Endodermal cell (in vitro differentiated cells): ENCODE measurements at regions not wholly inside any gene's neighbourhood (a gene's known extent, or its start where the extent isn't known, plus 50 kb on each side); places are given as distances from the start of the nearest gene placed in this dataset.

Source experiments
- DNase-seq: peaks from one replicate; pipeline ENCODE4 v3.0.0-alpha.2; 2017
- H3K27ac ChIP-seq: 2 replicates; pipeline ENCODE4 v1.5.1; 2013; ENCODE audit warnings: mild to moderate bottlenecking, low read depth, low read length, moderate library complexity
- H3K27me3 ChIP-seq: 2 replicates; pipeline ENCODE4 v1.6.1; 2013; ENCODE audit warnings: mild to moderate bottlenecking, low read length, moderate library complexity; ENCODE audit not compliant: insufficient read depth, control insufficient read depth, poor library complexity, severe bottlenecking
- H3K36me3 ChIP-seq: 2 replicates; pipeline ENCODE4 v1.7.0; 2013; ENCODE audit warnings: mild to moderate bottlenecking, low read length, moderate library complexity; ENCODE audit not compliant: control insufficient read depth, insufficient read depth
- H3K4me1 ChIP-seq: one replicate; pipeline ENCODE4 v1.7.0; 2013; ENCODE audit warnings: low read length; ENCODE audit not compliant: control insufficient read depth, insufficient read depth
- H3K4me3 ChIP-seq: 2 replicates; pipeline ENCODE4 v1.5.1; 2013; ENCODE audit warnings: mild to moderate bottlenecking, low read length, moderate library complexity
- H3K9ac ChIP-seq: 2 replicates; pipeline ENCODE4 v1.6.1; 2013; ENCODE audit warnings: mild to moderate bottlenecking, low read length, moderate library complexity; ENCODE audit not compliant: poor library complexity, severe bottlenecking; ENCODE audit errors: extremely low read depth
- H3K9me3 ChIP-seq: 2 replicates; pipeline ENCODE4 v1.6.1; 2013; ENCODE audit warnings: mild to moderate bottlenecking, low read length, moderate library complexity; ENCODE audit not compliant: control insufficient read depth
- H3K27ac Mint-ChIP-seq: 2 replicates; pipeline ENCODE4 v1.8.0; 2020; ENCODE audit warnings: mixed read lengths
- H3K27me3 Mint-ChIP-seq: 2 replicates; pipeline ENCODE4 v1.8.0; 2021; ENCODE audit warnings: mild to moderate bottlenecking, mixed read lengths; ENCODE audit not compliant: insufficient read depth
- H3K36me3 Mint-ChIP-seq: 2 replicates; pipeline ENCODE4 v1.8.0; 2020; ENCODE audit warnings: low read depth, mixed read lengths
- H3K4me1 Mint-ChIP-seq: 2 replicates; pipeline ENCODE4 v1.8.0; 2020; ENCODE audit warnings: mixed read lengths
- H3K4me3 Mint-ChIP-seq: 2 replicates; pipeline ENCODE4 v1.8.0; 2020; ENCODE audit warnings: mild to moderate bottlenecking, moderate library complexity, mixed read lengths
- H3K9me3 Mint-ChIP-seq: 2 replicates; pipeline ENCODE4 v1.8.0; 2020; ENCODE audit warnings: mild to moderate bottlenecking, mixed read lengths
- CTCF ChIP-seq: fragments of 200-600 bp; sonication (generic); conservative IDR thresholded peaks from 2 replicates; pipeline ENCODE4 v1.5.0; 2021; ENCODE audit warnings: antibody characterized with exemption, mild to moderate bottlenecking
- WGBS, 2 experiments: methylation state at CpG; one replicate each; pipeline versions ENCODE4 v1.1.5 to v1.1.7; 2013; ENCODE audit warnings: missing lambda C conversion rate in 2 of 2, mixed read lengths in 1 of 2; ENCODE audit not compliant: insufficient coverage in 1 of 2, insufficient read length in 1 of 2; 5-methylcytosine and 5-hydroxymethylcytosine counted together

GRCh38 chrX:51825436-51825835 lies 68.0 kb upstream of the MAGED1 start:
- Mint-ChIP-seq H3K4me3 (no peak overlapping the region), H3K27ac (no peak overlapping the region), H3K9me3 (peaks cover 53% of the 10 kb centered on the region), H3K4me1 (peaks cover 5% of the 10 kb centered on the region), H3K36me3 (no peaks in the 10 kb centered on the region), H3K27me3 (no peaks in the 10 kb centered on the region)
- Histone ChIP-seq H3K4me1 (no peaks in the 10 kb centered on the region), H3K27me3 (no peaks in the 10 kb centered on the region), H3K9ac (no peak overlapping the region), H3K36me3 (no peaks in the 10 kb centered on the region), H3K27ac (no peak overlapping the region), H3K4me3 (no peak overlapping the region), H3K9me3 (no peaks in the 10 kb centered on the region)
- no peak for TF ChIP-seq CTCF
- WGBS, 2 experiments, result 90 to 100% methylated on average over 1 to 2 of the region's 3 CpGs
- DNase-seq, result no peak

- no peak for DNase-seq
- Histone ChIP-seq H3K27me3 (no peaks in the 10 kb centered on the region), H3K36me3 (no peaks in the 10 kb centered on the region), H3K4me1 (no peaks in the 10 kb centered on the region), H3K4me3 (no peak overlapping the region), H3K9me3 (no peaks in the 10 kb centered on the region), H3K9ac (no peak overlapping the region), H3K27ac (no peak overlapping the region)
- Mint-ChIP-seq H3K4me3 (no peak overlapping the region), H3K27me3 (no peaks in the 10 kb centered on the region), H3K27ac (no peak overlapping the region), H3K9me3 (peaks cover 27% of the 10 kb centered on the region), H3K4me1 (peaks cover 3% of the 10 kb centered on the region), H3K36me3 (peaks cover 7% of the 10 kb centered on the region)
- TF ChIP-seq CTCF, result no peak
- WGBS, 2 experiments, result 85% methylated on average over 1 of the region's 1 CpG; no CpG with 5 or more reads in 1 of the 2 experiments
Measured at GRCh38 chrX:51834076-51834475, 59.3 kb upstream of the MAGED1 start.

- Mint-ChIP-seq H3K36me3 (peaks cover 9% of the 10 kb centered on the region), H3K4me3 (no peak overlapping the region), H3K27ac (peak overlapping the region; percentile 52), H3K4me1 (peaks cover 3% of the 10 kb centered on the region), H3K27me3 (no peaks in the 10 kb centered on the region), H3K9me3 (peaks cover 26% of the 10 kb centered on the region)
- no peak overlapping the region for H3K9ac ChIP-seq
- TF ChIP-seq CTCF, result no peak
- DNase-seq, result no peak
- no peaks in the 10 kb centered on the region for H3K4me1 ChIP-seq
- H3K27ac ChIP-seq, result no peak overlapping the region
- H3K36me3 ChIP-seq, result no peaks in the 10 kb centered on the region
- H3K9me3 ChIP-seq, result no peaks in the 10 kb centered on the region
- H3K4me3 ChIP-seq, result no peak overlapping the region
- H3K27me3 ChIP-seq, result no peaks in the 10 kb centered on the region
- WGBS, 2 experiments, result 89 to 99% methylated on average over 4 to 5 of the region's 5 CpGs
Measured at GRCh38 chrX:51836823-51837222, 56.6 kb upstream of the MAGED1 start.
